HEK293 (cell line): ENCODE measurements at regions not wholly inside any gene's neighbourhood (a gene's known extent, or its start where the extent isn't known, plus 50 kb on each side); places are given as distances from the start of the nearest gene placed in this dataset.

ENCODE experiments used
- FEZF1 ChIP-seq: fragments of 450-650 bp; formaldehyde crosslinking; IDR thresholded peaks from 2 replicates; pipeline ENCODE4 v1.5.1; 2016; ENCODE audit warnings: missing biosample characterization, missing genetic modification characterization
- GLIS1 ChIP-seq: fragments of 450-650 bp; formaldehyde crosslinking; IDR thresholded peaks from 2 replicates; pipeline ENCODE4 v1.5.1; 2016; ENCODE audit warnings: missing biosample characterization, missing genetic modification characterization
- KLF1 ChIP-seq: fragments of 450-650 bp; formaldehyde crosslinking; IDR thresholded peaks from 2 replicates; pipeline ENCODE4 v1.5.1; 2016; ENCODE audit warnings: missing biosample characterization, missing genetic modification characterization
- ZFP3 ChIP-seq: fragments of 450-650 bp; formaldehyde crosslinking; IDR thresholded peaks from 2 replicates; pipeline ENCODE4 v1.5.1; 2016; ENCODE audit warnings: low read depth, missing biosample characterization, missing genetic modification characterization
- ZNF121 ChIP-seq: fragments of 450-650 bp; formaldehyde crosslinking; IDR thresholded peaks from 2 replicates; pipeline ENCODE4 v1.5.1; 2016; ENCODE audit warnings: missing biosample characterization, missing genetic modification characterization
- ZNF223 ChIP-seq: fragments of 450-650 bp; formaldehyde crosslinking; IDR thresholded peaks from 2 replicates; pipeline ENCODE4 v1.5.1; 2016; ENCODE audit warnings: missing biosample characterization, missing genetic modification characterization
- ZNF302 ChIP-seq: fragments of 450-650 bp; formaldehyde crosslinking; IDR thresholded peaks from 2 replicates; pipeline ENCODE4 v1.5.1; 2016; ENCODE audit warnings: missing biosample characterization, missing genetic modification characterization, low read depth
- ZNF341 ChIP-seq: fragments of 450-650 bp; formaldehyde crosslinking; IDR thresholded peaks from 2 replicates; pipeline ENCODE4; 2016; ENCODE audit warnings: low read depth, missing biosample characterization, missing genetic modification characterization
- ZNF426 ChIP-seq: fragments of 450-650 bp; formaldehyde crosslinking; IDR thresholded peaks from 2 replicates; pipeline ENCODE4 v1.5.1; 2017; ENCODE audit warnings: missing biosample characterization, missing genetic modification characterization, mild to moderate bottlenecking, inconsistent platforms, moderate library complexity
- ZNF510 ChIP-seq: fragments of 450-650 bp; formaldehyde crosslinking; IDR thresholded peaks from 2 replicates; pipeline ENCODE4 v1.5.1; 2018; ENCODE audit warnings: mild to moderate bottlenecking, missing genetic modification characterization, missing biosample characterization; ENCODE audit not compliant: insufficient replicate concordance
- ZNF610 ChIP-seq: fragments of 450-650 bp; formaldehyde crosslinking; IDR thresholded peaks from 2 replicates; pipeline ENCODE4 v1.5.1; 2016; ENCODE audit warnings: missing biosample characterization, missing genetic modification characterization, borderline replicate concordance
- ZNF624 ChIP-seq: fragments of 450-650 bp; formaldehyde crosslinking; IDR thresholded peaks from 2 replicates; pipeline ENCODE4 v1.5.1; 2017; ENCODE audit warnings: missing biosample characterization, missing genetic modification characterization
- ZNF629 ChIP-seq: fragments of 450-650 bp; formaldehyde crosslinking; IDR thresholded peaks from 2 replicates; pipeline ENCODE4 v1.5.1; 2017; ENCODE audit warnings: missing biosample characterization, missing genetic modification characterization
- ZNF658 ChIP-seq: fragments of 450-650 bp; formaldehyde crosslinking; IDR thresholded peaks from 2 replicates; pipeline ENCODE4; 2016; ENCODE audit warnings: missing biosample characterization, missing genetic modification characterization
- ZNF768 ChIP-seq: fragments of 450-650 bp; formaldehyde crosslinking; IDR thresholded peaks from 2 replicates; pipeline ENCODE4 v1.5.1; 2018; ENCODE audit warnings: missing biosample characterization, mild to moderate bottlenecking, missing genetic modification characterization
- TF ChIP-seq, protein P1 (sequence below): fragments of 450-650 bp; formaldehyde crosslinking; IDR thresholded peaks from 2 replicates; pipeline ENCODE4 v1.5.1; 2016; ENCODE audit warnings: missing biosample characterization, missing genetic modification characterization, borderline replicate concordance
- TF ChIP-seq, protein P2 (sequence below): fragments of 450-650 bp; formaldehyde crosslinking; IDR thresholded peaks from 2 replicates; pipeline ENCODE4 v1.5.1; 2016; ENCODE audit warnings: missing biosample characterization, missing genetic modification characterization
- TF ChIP-seq, protein P3 (sequence below): fragments of 450-650 bp; formaldehyde crosslinking; IDR thresholded peaks from 2 replicates; pipeline ENCODE4 v1.5.0; 2017; ENCODE audit warnings: missing biosample characterization, missing genetic modification characterization, borderline replicate concordance
- TF ChIP-seq, protein P4 (sequence below): fragments of 450-650 bp; formaldehyde crosslinking; conservative IDR thresholded peaks from 2 replicates; pipeline ENCODE4 v1.5.1; 2016; ENCODE audit warnings: low read depth, missing biosample characterization, missing genetic modification characterization
- TF ChIP-seq, protein P5 (sequence below): fragments of 450-650 bp; formaldehyde crosslinking; IDR thresholded peaks from 2 replicates; pipeline ENCODE4 v1.5.1; 2016; ENCODE audit warnings: missing biosample characterization, missing genetic modification characterization
- TF ChIP-seq, protein P6 (sequence below): IDR thresholded peaks from 2 replicates; pipeline ENCODE4 v1.6.1; 2011; ENCODE audit warnings: mild to moderate bottlenecking, low read depth, low read length, borderline replicate concordance
- TF ChIP-seq, protein P7 (sequence below): fragments of 450-650 bp; formaldehyde crosslinking; IDR thresholded peaks from 2 replicates; pipeline ENCODE4 v1.5.1; 2017; ENCODE audit warnings: missing biosample characterization, missing genetic modification characterization

DNA sequence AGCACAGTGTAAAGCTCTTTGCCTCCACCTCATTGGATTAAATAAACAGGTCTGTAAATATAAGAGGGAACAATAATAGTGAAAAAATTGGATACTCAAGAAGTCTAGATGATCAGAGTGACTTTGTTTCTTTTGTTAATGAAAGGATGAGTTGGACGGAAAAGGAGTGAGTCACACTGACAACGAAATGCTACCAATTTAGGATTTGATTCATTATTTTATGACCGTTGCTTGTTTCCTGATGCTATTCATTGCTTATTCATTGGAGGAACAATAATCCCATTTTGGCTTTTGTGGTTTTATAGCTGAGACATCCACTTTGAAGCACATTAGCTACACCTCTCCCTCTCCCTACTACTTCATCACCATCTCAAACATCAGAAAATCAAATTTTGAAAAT lies 74.4 kb upstream of the DYNLT3 start (continued):
- TF ChIP-seq, protein P1, sequence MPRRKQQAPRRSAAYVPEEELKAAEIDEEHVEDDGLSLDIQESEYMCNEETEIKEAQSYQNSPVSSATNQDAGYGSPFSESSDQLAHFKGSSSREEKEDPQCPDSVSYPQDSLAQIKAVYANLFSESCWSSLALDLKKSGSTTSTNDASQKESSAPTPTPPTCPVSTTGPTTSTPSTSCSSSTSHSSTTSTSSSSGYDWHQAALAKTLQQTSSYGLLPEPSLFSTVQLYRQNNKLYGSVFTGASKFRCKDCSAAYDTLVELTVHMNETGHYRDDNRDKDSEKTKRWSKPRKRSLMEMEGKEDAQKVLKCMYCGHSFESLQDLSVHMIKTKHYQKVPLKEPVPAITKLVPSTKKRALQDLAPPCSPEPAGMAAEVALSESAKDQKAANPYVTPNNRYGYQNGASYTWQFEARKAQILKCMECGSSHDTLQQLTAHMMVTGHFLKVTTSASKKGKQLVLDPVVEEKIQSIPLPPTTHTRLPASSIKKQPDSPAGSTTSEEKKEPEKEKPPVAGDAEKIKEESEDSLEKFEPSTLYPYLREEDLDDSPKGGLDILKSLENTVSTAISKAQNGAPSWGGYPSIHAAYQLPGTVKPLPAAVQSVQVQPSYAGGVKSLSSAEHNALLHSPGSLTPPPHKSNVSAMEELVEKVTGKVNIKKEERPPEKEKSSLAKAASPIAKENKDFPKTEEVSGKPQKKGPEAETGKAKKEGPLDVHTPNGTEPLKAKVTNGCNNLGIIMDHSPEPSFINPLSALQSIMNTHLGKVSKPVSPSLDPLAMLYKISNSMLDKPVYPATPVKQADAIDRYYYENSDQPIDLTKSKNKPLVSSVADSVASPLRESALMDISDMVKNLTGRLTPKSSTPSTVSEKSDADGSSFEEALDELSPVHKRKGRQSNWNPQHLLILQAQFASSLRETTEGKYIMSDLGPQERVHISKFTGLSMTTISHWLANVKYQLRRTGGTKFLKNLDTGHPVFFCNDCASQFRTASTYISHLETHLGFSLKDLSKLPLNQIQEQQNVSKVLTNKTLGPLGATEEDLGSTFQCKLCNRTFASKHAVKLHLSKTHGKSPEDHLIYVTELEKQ (tag by site-specific recombination): no peak
- TF ChIP-seq KLF1 (tag by site-specific recombination) (no peak), GLIS1 (no peak), FEZF1 (tag by site-specific recombination) (0 out of 2 replicates have a peak, but pooled peaks have one; percentile 19), ZNF426 (no peak), ZFP3 (tag by site-specific recombination) (no peak), ZNF624 (tag by site-specific recombination) (no peak), ZNF510 (tag by site-specific recombination) (no peak), ZNF768 (tag by site-specific recombination) (no peak), ZNF610 (no peak), ZNF341 (tag by site-specific recombination) (no peak), ZNF658 (no peak), ZNF223 (no peak), ZNF121 (tag by site-specific recombination) (no peak), ZNF629 (peak; percentile 78), ZNF302 (no peak)
- TF ChIP-seq, protein P2, sequence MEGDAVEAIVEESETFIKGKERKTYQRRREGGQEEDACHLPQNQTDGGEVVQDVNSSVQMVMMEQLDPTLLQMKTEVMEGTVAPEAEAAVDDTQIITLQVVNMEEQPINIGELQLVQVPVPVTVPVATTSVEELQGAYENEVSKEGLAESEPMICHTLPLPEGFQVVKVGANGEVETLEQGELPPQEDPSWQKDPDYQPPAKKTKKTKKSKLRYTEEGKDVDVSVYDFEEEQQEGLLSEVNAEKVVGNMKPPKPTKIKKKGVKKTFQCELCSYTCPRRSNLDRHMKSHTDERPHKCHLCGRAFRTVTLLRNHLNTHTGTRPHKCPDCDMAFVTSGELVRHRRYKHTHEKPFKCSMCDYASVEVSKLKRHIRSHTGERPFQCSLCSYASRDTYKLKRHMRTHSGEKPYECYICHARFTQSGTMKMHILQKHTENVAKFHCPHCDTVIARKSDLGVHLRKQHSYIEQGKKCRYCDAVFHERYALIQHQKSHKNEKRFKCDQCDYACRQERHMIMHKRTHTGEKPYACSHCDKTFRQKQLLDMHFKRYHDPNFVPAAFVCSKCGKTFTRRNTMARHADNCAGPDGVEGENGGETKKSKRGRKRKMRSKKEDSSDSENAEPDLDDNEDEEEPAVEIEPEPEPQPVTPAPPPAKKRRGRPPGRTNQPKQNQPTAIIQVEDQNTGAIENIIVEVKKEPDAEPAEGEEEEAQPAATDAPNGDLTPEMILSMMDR (tag by site-specific recombination): no peak
- TF ChIP-seq, protein P3, sequence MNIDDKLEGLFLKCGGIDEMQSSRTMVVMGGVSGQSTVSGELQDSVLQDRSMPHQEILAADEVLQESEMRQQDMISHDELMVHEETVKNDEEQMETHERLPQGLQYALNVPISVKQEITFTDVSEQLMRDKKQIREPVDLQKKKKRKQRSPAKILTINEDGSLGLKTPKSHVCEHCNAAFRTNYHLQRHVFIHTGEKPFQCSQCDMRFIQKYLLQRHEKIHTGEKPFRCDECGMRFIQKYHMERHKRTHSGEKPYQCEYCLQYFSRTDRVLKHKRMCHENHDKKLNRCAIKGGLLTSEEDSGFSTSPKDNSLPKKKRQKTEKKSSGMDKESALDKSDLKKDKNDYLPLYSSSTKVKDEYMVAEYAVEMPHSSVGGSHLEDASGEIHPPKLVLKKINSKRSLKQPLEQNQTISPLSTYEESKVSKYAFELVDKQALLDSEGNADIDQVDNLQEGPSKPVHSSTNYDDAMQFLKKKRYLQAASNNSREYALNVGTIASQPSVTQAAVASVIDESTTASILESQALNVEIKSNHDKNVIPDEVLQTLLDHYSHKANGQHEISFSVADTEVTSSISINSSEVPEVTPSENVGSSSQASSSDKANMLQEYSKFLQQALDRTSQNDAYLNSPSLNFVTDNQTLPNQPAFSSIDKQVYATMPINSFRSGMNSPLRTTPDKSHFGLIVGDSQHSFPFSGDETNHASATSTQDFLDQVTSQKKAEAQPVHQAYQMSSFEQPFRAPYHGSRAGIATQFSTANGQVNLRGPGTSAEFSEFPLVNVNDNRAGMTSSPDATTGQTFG: 0 out of 2 replicates have a peak, but pooled peaks have one; percentile 48
- TF ChIP-seq, protein P4, sequence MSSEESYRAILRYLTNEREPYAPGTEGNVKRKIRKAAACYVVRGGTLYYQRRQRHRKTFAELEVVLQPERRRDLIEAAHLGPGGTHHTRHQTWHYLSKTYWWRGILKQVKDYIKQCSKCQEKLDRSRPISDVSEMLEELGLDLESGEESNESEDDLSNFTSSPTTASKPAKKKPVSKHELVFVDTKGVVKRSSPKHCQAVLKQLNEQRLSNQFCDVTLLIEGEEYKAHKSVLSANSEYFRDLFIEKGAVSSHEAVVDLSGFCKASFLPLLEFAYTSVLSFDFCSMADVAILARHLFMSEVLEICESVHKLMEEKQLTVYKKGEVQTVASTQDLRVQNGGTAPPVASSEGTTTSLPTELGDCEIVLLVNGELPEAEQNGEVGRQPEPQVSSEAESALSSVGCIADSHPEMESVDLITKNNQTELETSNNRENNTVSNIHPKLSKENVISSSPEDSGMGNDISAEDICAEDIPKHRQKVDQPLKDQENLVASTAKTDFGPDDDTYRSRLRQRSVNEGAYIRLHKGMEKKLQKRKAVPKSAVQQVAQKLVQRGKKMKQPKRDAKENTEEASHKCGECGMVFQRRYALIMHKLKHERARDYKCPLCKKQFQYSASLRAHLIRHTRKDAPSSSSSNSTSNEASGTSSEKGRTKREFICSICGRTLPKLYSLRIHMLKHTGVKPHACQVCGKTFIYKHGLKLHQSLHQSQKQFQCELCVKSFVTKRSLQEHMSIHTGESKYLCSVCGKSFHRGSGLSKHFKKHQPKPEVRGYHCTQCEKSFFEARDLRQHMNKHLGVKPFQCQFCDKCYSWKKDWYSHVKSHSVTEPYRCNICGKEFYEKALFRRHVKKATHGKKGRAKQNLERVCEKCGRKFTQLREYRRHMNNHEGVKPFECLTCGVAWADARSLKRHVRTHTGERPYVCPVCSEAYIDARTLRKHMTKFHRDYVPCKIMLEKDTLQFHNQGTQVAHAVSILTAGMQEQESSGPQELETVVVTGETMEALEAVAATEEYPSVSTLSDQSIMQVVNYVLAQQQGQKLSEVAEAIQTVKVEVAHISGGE: no peak
- TF ChIP-seq, protein P5, sequence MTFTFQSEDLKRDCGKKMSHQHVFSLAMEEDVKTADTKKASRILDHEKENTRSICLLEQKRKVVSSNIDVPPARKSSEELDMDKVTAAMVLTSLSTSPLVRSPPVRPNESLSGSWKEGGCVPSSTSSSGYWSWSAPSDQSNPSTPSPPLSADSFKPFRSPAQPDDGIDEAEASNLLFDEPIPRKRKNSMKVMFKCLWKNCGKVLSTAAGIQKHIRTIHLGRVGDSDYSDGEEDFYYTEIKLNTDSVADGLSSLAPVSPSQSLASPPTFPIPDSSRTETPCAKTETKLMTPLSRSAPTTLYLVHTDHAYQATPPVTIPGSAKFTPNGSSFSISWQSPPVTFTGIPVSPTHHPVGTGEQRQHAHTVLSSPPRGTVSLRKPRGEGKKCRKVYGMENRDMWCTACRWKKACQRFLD (tag by site-specific recombination): no peak
- TF ChIP-seq, protein P6, sequence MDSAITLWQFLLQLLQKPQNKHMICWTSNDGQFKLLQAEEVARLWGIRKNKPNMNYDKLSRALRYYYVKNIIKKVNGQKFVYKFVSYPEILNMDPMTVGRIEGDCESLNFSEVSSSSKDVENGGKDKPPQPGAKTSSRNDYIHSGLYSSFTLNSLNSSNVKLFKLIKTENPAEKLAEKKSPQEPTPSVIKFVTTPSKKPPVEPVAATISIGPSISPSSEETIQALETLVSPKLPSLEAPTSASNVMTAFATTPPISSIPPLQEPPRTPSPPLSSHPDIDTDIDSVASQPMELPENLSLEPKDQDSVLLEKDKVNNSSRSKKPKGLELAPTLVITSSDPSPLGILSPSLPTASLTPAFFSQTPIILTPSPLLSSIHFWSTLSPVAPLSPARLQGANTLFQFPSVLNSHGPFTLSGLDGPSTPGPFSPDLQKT: no peak
- TF ChIP-seq, protein P7, sequence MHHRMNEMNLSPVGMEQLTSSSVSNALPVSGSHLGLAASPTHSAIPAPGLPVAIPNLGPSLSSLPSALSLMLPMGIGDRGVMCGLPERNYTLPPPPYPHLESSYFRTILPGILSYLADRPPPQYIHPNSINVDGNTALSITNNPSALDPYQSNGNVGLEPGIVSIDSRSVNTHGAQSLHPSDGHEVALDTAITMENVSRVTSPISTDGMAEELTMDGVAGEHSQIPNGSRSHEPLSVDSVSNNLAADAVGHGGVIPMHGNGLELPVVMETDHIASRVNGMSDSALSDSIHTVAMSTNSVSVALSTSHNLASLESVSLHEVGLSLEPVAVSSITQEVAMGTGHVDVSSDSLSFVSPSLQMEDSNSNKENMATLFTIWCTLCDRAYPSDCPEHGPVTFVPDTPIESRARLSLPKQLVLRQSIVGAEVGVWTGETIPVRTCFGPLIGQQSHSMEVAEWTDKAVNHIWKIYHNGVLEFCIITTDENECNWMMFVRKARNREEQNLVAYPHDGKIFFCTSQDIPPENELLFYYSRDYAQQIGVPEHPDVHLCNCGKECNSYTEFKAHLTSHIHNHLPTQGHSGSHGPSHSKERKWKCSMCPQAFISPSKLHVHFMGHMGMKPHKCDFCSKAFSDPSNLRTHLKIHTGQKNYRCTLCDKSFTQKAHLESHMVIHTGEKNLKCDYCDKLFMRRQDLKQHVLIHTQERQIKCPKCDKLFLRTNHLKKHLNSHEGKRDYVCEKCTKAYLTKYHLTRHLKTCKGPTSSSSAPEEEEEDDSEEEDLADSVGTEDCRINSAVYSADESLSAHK (tag by site-specific recombination): no peak
